ENCODE measurements at regions not wholly inside any gene's neighbourhood (a gene's known extent, or its start where the extent isn't known, plus 50 kb on each side); places are given as distances from the start of the nearest gene placed in this dataset.
"Not testable (repeated sequence)": the region's sequence is repeated elsewhere in the genome, so short reads cannot be mapped to it uniquely, and the experiment has no call there.

- intact Hi-C loops (cut with micrococcal nuclease) = loop anchor here (5.0 kb wide), 1 partner anchor 329 kb away; no protein-coding TSS in a partner anchor
These were observed 73.0 kb upstream of the VGLL4 start for GRCh38 chr3:11716573-11717290.

GRCh38 chr3:11713171-11713570 is 69.5 kb upstream of the VGLL4 start:
- intact Hi-C loops (cut with micrococcal nuclease) = no loop called here

GRCh38 chr3:11712646-11713045 is 68.9 kb upstream of the VGLL4 start:
- intact Hi-C loops (cut with micrococcal nuclease) = no loop called here

GRCh38 chr3:11711876-11712275 is 68.2 kb upstream of the VGLL4 start:
- intact Hi-C loops (cut with micrococcal nuclease) = no loop called here

- intact Hi-C loops (cut with micrococcal nuclease) = no loop called here
These were observed 66.1 kb upstream of the VGLL4 start for GRCh38 chr3:11709782-11710181.

GRCh38 chr3:11707084-11707483 is 63.4 kb upstream of the VGLL4 start:
- intact Hi-C loops (cut with micrococcal nuclease) = not testable (repeated sequence)

GRCh38 chr3:11706604-11707003 is 62.9 kb upstream of the VGLL4 start:
- intact Hi-C loops (cut with micrococcal nuclease) = no loop called here

GRCh38 chr3:11705049-11705448 is 61.3 kb upstream of the VGLL4 start:
- intact Hi-C loops (cut with micrococcal nuclease) = no loop called here

GRCh38 chr3:11703146-11703545 is 59.4 kb upstream of the VGLL4 start:
- intact Hi-C loops (cut with micrococcal nuclease) = no loop called here

- intact Hi-C loops (cut with micrococcal nuclease) = no loop called here
These were observed 55.3 kb upstream of the VGLL4 start for GRCh38 chr3:11699083-11699427.

GRCh38 chr3:11698326-11699082 is 54.8 kb upstream of the VGLL4 start:
- intact Hi-C loops (cut with micrococcal nuclease) = no loop called here

- intact Hi-C loops (cut with micrococcal nuclease) = no loop called here
These were observed 54.0 kb upstream of the VGLL4 start for GRCh38 chr3:11697701-11698100.

- intact Hi-C loops (cut with micrococcal nuclease) = no loop called here
These were observed 52.3 kb upstream of the VGLL4 start for GRCh38 chr3:11696054-11696453.

Data from T-helper 1 cell treated with Interleukin-12 subunit alpha and Interleukin-12 subunit beta and Interleukin-4 antibody, amounts not matched to agents 30 ng/mL and 1 ng/mL, for 36 hours (primary cell).